Muscle of back (tissue), 3 donors: ENCODE measurements at regions not wholly inside any gene's neighbourhood (a gene's known extent, or its start where the extent isn't known, plus 50 kb on each side); places are given as distances from the start of the nearest gene placed in this dataset.
A peak's percentile ranks its signal among the peaks of the same experiment; 100 is the strongest.

Experiments
- DNase-seq, 3 donors: peaks; one replicate each; pipeline versions ENCODE4 v3.0.0 to v3.0.0-alpha.2; 2013

- no peak for DNase-seq
Measured at GRCh38 chr15:77796046-77796729, 163.5 kb upstream of the LINGO1 start.

- DNase-seq, result no peak
Measured at GRCh38 chr15:77795446-77795845, 162.7 kb upstream of the LINGO1 start.

GRCh38 chr15:77791941-77792340, 159.2 kb upstream of the LINGO1 start:
- peak in 1 of 3 donors; percentile 48 for DNase-seq

- no peak for DNase-seq
Measured at GRCh38 chr15:77790481-77790880, 157.8 kb upstream of the LINGO1 start.

- no peak for DNase-seq
Measured at GRCh38 chr15:77786956-77787355, 154.2 kb upstream of the LINGO1 start.

- DNase-seq, result no peak
Measured at GRCh38 chr15:77786181-77786890, 153.6 kb upstream of the LINGO1 start.

- DNase-seq, result no peak
Measured at GRCh38 chr15:77784361-77785292, 151.9 kb upstream of the LINGO1 start.

GRCh38 chr15:77783636-77784035, 150.9 kb upstream of the LINGO1 start:
- no peak for DNase-seq

- DNase-seq, result no peak
Measured at GRCh38 chr15:77782691-77783090, 150.0 kb upstream of the LINGO1 start.

GRCh38 chr15:77781946-77782240, 149.2 kb upstream of the LINGO1 start:
- no peak for DNase-seq

- DNase-seq, result no peak
Measured at GRCh38 chr15:77781151-77781945, 148.6 kb upstream of the LINGO1 start.

GRCh38 chr15:77778802-77779201, 146.1 kb upstream of the LINGO1 start:
- DNase-seq, result no peak

- no peak for DNase-seq
Measured at GRCh38 chr15:77775837-77776236, 143.1 kb upstream of the LINGO1 start.

- DNase-seq, result no peak
Measured at GRCh38 chr15:77775373-77775772, 142.7 kb upstream of the LINGO1 start.

GRCh38 chr15:77774350-77774749, 141.6 kb upstream of the LINGO1 start:
- DNase-seq, result no peak

- no peak for DNase-seq
Measured at GRCh38 chr15:77773903-77774302, 141.2 kb upstream of the LINGO1 start.

GRCh38 chr15:77772641-77773402, 140.1 kb upstream of the LINGO1 start:
- no peak for DNase-seq

GRCh38 chr15:77771616-77772015, 138.9 kb upstream of the LINGO1 start:
- DNase-seq, result no peak

- no peak for DNase-seq
Measured at GRCh38 chr15:77769700-77770099, 137.0 kb upstream of the LINGO1 start.

GRCh38 chr15:77768521-77769078, 135.9 kb upstream of the LINGO1 start:
- DNase-seq, result no peak

GRCh38 chr15:77768107-77768506, 135.4 kb upstream of the LINGO1 start:
- no peak for DNase-seq
